NCI-H446 (cell line): ENCODE measurements at regions not wholly inside any gene's neighbourhood (a gene's known extent, or its start where the extent isn't known, plus 50 kb on each side); places are given as distances from the start of the nearest gene placed in this dataset.

Source experiments
- DNase-seq, 2 experiments: peaks; one replicate each; lab custom pipeline; 2025; lab: John Stamatoyannopoulos, UW

- no peak for DNase-seq
These were observed 64.5 kb downstream of the C9orf152 start for GRCh38 chr9:110143485-110143884.

GRCh38 chr9:110143950-110144545 lies 63.9 kb downstream of the C9orf152 start:
- no peak for DNase-seq

- DNase-seq: no peak
These were observed 61.6 kb downstream of the C9orf152 start for GRCh38 chr9:110146373-110146772.

- no peak for DNase-seq
These were observed 59.6 kb downstream of the C9orf152 start for GRCh38 chr9:110148384-110148783.

GRCh38 chr9:110148891-110149290 lies 59.1 kb downstream of the C9orf152 start:
- no peak for DNase-seq
